NCI-H2196 (cell line): ENCODE measurements at regions not wholly inside any gene's neighbourhood (a gene's known extent, or its start where the extent isn't known, plus 50 kb on each side); places are given as distances from the start of the nearest gene placed in this dataset.

Experiments
- DNase-seq: peaks from one replicate; lab custom pipeline; 2025; ENCODE audit not compliant: unreplicated experiment; lab: John Stamatoyannopoulos, UW

GRCh38 chr17:77454242-77455095 is 313.7 kb downstream of the SEC14L1 start:
- DNase-seq: no peak

- no peak for DNase-seq
Observed at GRCh38 chr17:77455111-77455890, 314.5 kb downstream of the SEC14L1 start.

- DNase-seq: no peak
Observed at GRCh38 chr17:77455891-77456260, 315.1 kb downstream of the SEC14L1 start.

GRCh38 chr17:77456271-77456950 is 315.6 kb downstream of the SEC14L1 start:
- no peak for DNase-seq

GRCh38 chr17:77456951-77457548 is 316.3 kb downstream of the SEC14L1 start:
- DNase-seq: no peak

GRCh38 chr17:77457572-77458201 is 316.9 kb downstream of the SEC14L1 start:
- DNase-seq: no peak

- no peak for DNase-seq
Observed at GRCh38 chr17:77458202-77459017, 317.6 kb downstream of the SEC14L1 start.

- no peak for DNase-seq
Observed at GRCh38 chr17:77459018-77459755, 318.4 kb downstream of the SEC14L1 start.

GRCh38 chr17:77460514-77461046 is 319.8 kb downstream of the SEC14L1 start:
- DNase-seq: no peak

- DNase-seq: no peak
Observed at GRCh38 chr17:77461277-77462057, 320.7 kb downstream of the SEC14L1 start.

- DNase-seq: no peak
Observed at GRCh38 chr17:77462090-77462489, 321.3 kb downstream of the SEC14L1 start.

- no peak for DNase-seq
Observed at GRCh38 chr17:77462553-77463497, 322.1 kb downstream of the SEC14L1 start.

GRCh38 chr17:77464988-77465357 is 324.2 kb downstream of the SEC14L1 start:
- no peak for DNase-seq

- DNase-seq: no peak
Observed at GRCh38 chr17:77465358-77466041, 324.7 kb downstream of the SEC14L1 start.

- no peak for DNase-seq
Observed at GRCh38 chr17:77466140-77466539, 325.4 kb downstream of the SEC14L1 start.

GRCh38 chr17:77466596-77467223 is 325.9 kb downstream of the SEC14L1 start:
- DNase-seq: no peak
